SU-DHL-6 (cell line): ENCODE measurements at regions not wholly inside any gene's neighbourhood (a gene's known extent, or its start where the extent isn't known, plus 50 kb on each side); places are given as distances from the start of the nearest gene placed in this dataset.

Source experiments
- EZH2phosphoT487 ChIP-seq: fragments of 200-600 bp; sonication (generic), shearing (Covaris generic); conservative IDR thresholded peaks from 2 replicates; pipeline ENCODE4 v1.6.1; 2018; ENCODE audit warnings: mild to moderate bottlenecking, antibody characterized with exemption, low read length, moderate library complexity, mixed read lengths
- TF ChIP-seq, protein P1 (sequence below): fragments of 200-600 bp; sonication (generic); IDR thresholded peaks from one replicate; pipeline ENCODE4 v1.5.1; 2017; ENCODE audit warnings: antibody characterized with exemption, mild to moderate bottlenecking, low read length, moderate library complexity; ENCODE audit not compliant: insufficient read depth, poor library complexity, severe bottlenecking

DNA sequence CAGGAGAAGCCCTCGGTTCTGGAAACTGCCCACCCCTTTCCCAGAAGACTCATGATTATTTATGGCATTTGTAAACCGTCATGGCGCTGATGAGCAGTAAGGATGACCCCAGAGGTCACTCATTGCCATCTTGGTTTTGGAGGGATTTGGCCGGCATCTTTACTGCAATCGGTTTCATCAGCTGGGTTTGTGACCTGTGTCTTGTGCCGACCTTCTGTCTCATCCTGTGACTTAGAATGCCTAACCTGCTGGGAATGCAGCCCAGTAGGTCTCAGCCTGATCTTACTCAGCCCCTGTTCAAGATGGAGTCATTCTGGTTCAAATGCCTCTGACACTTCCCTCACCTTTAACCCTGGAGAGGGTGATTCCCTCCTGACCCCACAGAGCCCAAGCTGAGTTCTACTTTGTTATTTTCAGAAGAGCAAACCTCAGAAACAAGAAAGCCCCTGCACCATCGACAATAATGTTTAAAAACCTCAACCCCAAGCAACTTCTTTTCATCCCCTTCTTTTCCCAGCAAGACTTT is 105.5 kb upstream of the SFSWAP start:
- TF ChIP-seq, protein P1, sequence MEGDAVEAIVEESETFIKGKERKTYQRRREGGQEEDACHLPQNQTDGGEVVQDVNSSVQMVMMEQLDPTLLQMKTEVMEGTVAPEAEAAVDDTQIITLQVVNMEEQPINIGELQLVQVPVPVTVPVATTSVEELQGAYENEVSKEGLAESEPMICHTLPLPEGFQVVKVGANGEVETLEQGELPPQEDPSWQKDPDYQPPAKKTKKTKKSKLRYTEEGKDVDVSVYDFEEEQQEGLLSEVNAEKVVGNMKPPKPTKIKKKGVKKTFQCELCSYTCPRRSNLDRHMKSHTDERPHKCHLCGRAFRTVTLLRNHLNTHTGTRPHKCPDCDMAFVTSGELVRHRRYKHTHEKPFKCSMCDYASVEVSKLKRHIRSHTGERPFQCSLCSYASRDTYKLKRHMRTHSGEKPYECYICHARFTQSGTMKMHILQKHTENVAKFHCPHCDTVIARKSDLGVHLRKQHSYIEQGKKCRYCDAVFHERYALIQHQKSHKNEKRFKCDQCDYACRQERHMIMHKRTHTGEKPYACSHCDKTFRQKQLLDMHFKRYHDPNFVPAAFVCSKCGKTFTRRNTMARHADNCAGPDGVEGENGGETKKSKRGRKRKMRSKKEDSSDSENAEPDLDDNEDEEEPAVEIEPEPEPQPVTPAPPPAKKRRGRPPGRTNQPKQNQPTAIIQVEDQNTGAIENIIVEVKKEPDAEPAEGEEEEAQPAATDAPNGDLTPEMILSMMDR = no peak
- no peak for TF ChIP-seq EZH2phosphoT487
